ENCODE measurements at regions not wholly inside any gene's neighbourhood (a gene's known extent, or its start where the extent isn't known, plus 50 kb on each side); places are given as distances from the start of the nearest gene placed in this dataset.

- intact Hi-C loops (cut with DNase I) = no loop called here
These were observed 1003.1 kb downstream of the FSTL5 start for GRCh38 chr4:161160718-161161117.

GRCh38 chr4:161148051-161148450 lies 1015.7 kb downstream of the FSTL5 start:
- DNase-seq = peak in 1 of 4 donors; percentile 9
- H3K9me3 ChIP-seq = no peaks in the 10 kb centered on the region
- H3K4me1 ChIP-seq = no peaks in the 10 kb centered on the region
- H3K27ac ChIP-seq = no peak overlapping the region
- no peak for ATAC-seq
- 79 to 87% methylated on average over 2 of the region's 2 CpGs for WGBS, 2 donors
- intact Hi-C loops (cut with DNase I) = no loop called here
- H3K36me3 ChIP-seq (replicated peaks in 1 of 2; ENCODE audit: insufficient read depth in 1 of 2, low read depth in 2 of 2) = no peaks in the 10 kb centered on the region
- TF ChIP-seq POLR2A (IDR thresholded peaks at IDR 0.05) (no peak), CTCF (IDR thresholded peaks at IDR 0.05) (no peak)
- no peaks in the 10 kb centered on the region for H3K27me3 ChIP-seq
- no peak overlapping the region for H3K4me3 ChIP-seq

More at GRCh38 chr4:161160718-161161117, 1003.1 kb downstream of the FSTL5 start:
- Histone ChIP-seq H3K4me3 (no peak overlapping the region), H3K27me3 (no peaks in the 10 kb centered on the region), H3K27ac (no peak overlapping the region), H3K4me1 (no peaks in the 10 kb centered on the region), H3K9me3 (no peaks in the 10 kb centered on the region), H3K36me3 (replicated peaks in 1 of 2; ENCODE audit: insufficient read depth in 1 of 2, low read depth in 2 of 2) (no peaks in the 10 kb centered on the region)
- TF ChIP-seq CTCF (IDR thresholded peaks at IDR 0.05) (no peak), POLR2A (IDR thresholded peaks at IDR 0.05) (no peak)
- WGBS, 2 donors = 50 to 56% methylated on average over 3 of the region's 3 CpGs
- no peak for DNase-seq
- ATAC-seq = no peak

- intact Hi-C loops (cut with DNase I) = no loop called here
These were observed 1020.4 kb downstream of the FSTL5 start for GRCh38 chr4:161143375-161143774.

GRCh38 chr4:161134795-161135194 lies 1029.0 kb downstream of the FSTL5 start:
- TF ChIP-seq CTCF (IDR thresholded peaks at IDR 0.05) (no peak), POLR2A (IDR thresholded peaks at IDR 0.05) (no peak)
- 60 to 67% methylated on average over 2 of the region's 2 CpGs for WGBS, 2 donors
- Histone ChIP-seq H3K4me1 (no peaks in the 10 kb centered on the region), H3K36me3 (replicated peaks in 1 of 2; ENCODE audit: insufficient read depth in 1 of 2, low read depth in 2 of 2) (no peaks in the 10 kb centered on the region), H3K27ac (no peak overlapping the region), H3K27me3 (no peaks in the 10 kb centered on the region), H3K9me3 (no peaks in the 10 kb centered on the region), H3K4me3 (no peak overlapping the region)
- no peak for DNase-seq
- intact Hi-C loops (cut with DNase I) = no loop called here
- ATAC-seq = no peak

More at GRCh38 chr4:161143375-161143774, 1020.4 kb downstream of the FSTL5 start:
- ATAC-seq (no peak), DNase-seq (no peak)
- TF ChIP-seq CTCF (IDR thresholded peaks at IDR 0.05) (no peak), POLR2A (IDR thresholded peaks at IDR 0.05) (no peak)
- Histone ChIP-seq H3K4me3 (no peak overlapping the region), H3K27ac (no peak overlapping the region), H3K9me3 (no peaks in the 10 kb centered on the region), H3K36me3 (replicated peaks in 1 of 2; ENCODE audit: insufficient read depth in 1 of 2, low read depth in 2 of 2) (no peaks in the 10 kb centered on the region), H3K27me3 (no peaks in the 10 kb centered on the region), H3K4me1 (no peaks in the 10 kb centered on the region)
- 83 to 85% methylated on average over 3 of the region's 3 CpGs for WGBS, 2 donors

GRCh38 chr4:161133586-161134276 lies 1030.1 kb downstream of the FSTL5 start:
- no peaks in the 10 kb centered on the region for H3K9me3 ChIP-seq
- H3K4me3 ChIP-seq = no peak overlapping the region
- no peak overlapping the region for H3K27ac ChIP-seq
- H3K36me3 ChIP-seq (replicated peaks in 1 of 2; ENCODE audit: insufficient read depth in 1 of 2, low read depth in 2 of 2) = no peaks in the 10 kb centered on the region
- H3K27me3 ChIP-seq = no peaks in the 10 kb centered on the region
- no peak for ATAC-seq
- no peak for TF ChIP-seq CTCF (IDR thresholded peaks at IDR 0.05)
- no peak for TF ChIP-seq POLR2A (IDR thresholded peaks at IDR 0.05)
- intact Hi-C loops (cut with DNase I) = no loop called here
- no peak for DNase-seq
- 73 to 78% methylated on average over 4 of the region's 4 CpGs for WGBS, 2 donors
- H3K4me1 ChIP-seq = no peaks in the 10 kb centered on the region
